ENCODE measurements at regions not wholly inside any gene's neighbourhood (a gene's known extent, or its start where the extent isn't known, plus 50 kb on each side); places are given as distances from the start of the nearest gene placed in this dataset.

GRCh38 chr6:105900125-105900937 lies 185.8 kb upstream of the PRDM1 start:
- TF ChIP-seq CTCF (IDR thresholded peaks at IDR 0.05) = no peak
- TF ChIP-seq POLR2A (IDR thresholded peaks at IDR 0.05) = no peak
